ENCODE measurements at regions not wholly inside any gene's neighbourhood (a gene's known extent, or its start where the extent isn't known, plus 50 kb on each side); places are given as distances from the start of the nearest gene placed in this dataset.
"Not testable (repeated sequence)": the region's sequence is repeated elsewhere in the genome, so short reads cannot be mapped to it uniquely, and the experiment has no call there.

- no peak for DNase-seq
Observed at GRCh38 chr9:110068212-110068611, 139.7 kb downstream of the C9orf152 start.

GRCh38 chr9:110069326-110070248, 138.4 kb downstream of the C9orf152 start:
- no peak for DNase-seq

GRCh38 chr9:110072597-110073355, 135.2 kb downstream of the C9orf152 start:
- no peak for DNase-seq

- no peak for DNase-seq
Observed at GRCh38 chr9:110073356-110073905, 134.5 kb downstream of the C9orf152 start.

GRCh38 chr9:110076894-110077725, 130.8 kb downstream of the C9orf152 start:
- no peak for DNase-seq

- DNase-seq = no peak
Observed at GRCh38 chr9:110077925-110078324, 130.0 kb downstream of the C9orf152 start.

- peak; percentile 60 for DNase-seq
Observed at GRCh38 chr9:110078604-110079003, 129.4 kb downstream of the C9orf152 start.

GRCh38 chr9:110081395-110081794, 126.6 kb downstream of the C9orf152 start:
- no peak for DNase-seq

- DNase-seq = no peak
Observed at GRCh38 chr9:110083866-110084265, 124.1 kb downstream of the C9orf152 start.

- no peak for DNase-seq
Observed at GRCh38 chr9:110086537-110086936, 121.4 kb downstream of the C9orf152 start.

- no peak for DNase-seq
Observed at GRCh38 chr9:110087605-110088004, 120.4 kb downstream of the C9orf152 start.

- DNase-seq = no peak
Observed at GRCh38 chr9:110088099-110088498, 119.9 kb downstream of the C9orf152 start.

- DNase-seq = no peak
Observed at GRCh38 chr9:110089681-110090370, 118.1 kb downstream of the C9orf152 start.

- DNase-seq = no peak
Observed at GRCh38 chr9:110092792-110093191, 115.2 kb downstream of the C9orf152 start.

GRCh38 chr9:110093417-110093816, 114.5 kb downstream of the C9orf152 start:
- no peak for DNase-seq

- DNase-seq = no peak
Observed at GRCh38 chr9:110093871-110094270, 114.1 kb downstream of the C9orf152 start.

GRCh38 chr9:110095161-110095595, 112.8 kb downstream of the C9orf152 start:
- DNase-seq = no peak

- DNase-seq = no peak
Observed at GRCh38 chr9:110095776-110096175, 112.2 kb downstream of the C9orf152 start.

- DNase-seq = not testable (repeated sequence)
Observed at GRCh38 chr9:110096674-110097073, 111.3 kb downstream of the C9orf152 start.

- DNase-seq = peak; percentile 5
Observed at GRCh38 chr9:110099236-110100095, 108.5 kb downstream of the C9orf152 start.
